22Rv1 (cell line): ENCODE measurements at regions not wholly inside any gene's neighbourhood (a gene's known extent, or its start where the extent isn't known, plus 50 kb on each side); places are given as distances from the start of the nearest gene placed in this dataset.

Source experiments
- ZFX ChIP-seq: fragments of 450-650 bp; IDR thresholded peaks from 2 replicates; pipeline ENCODE4 v1.6.1; 2017; ENCODE audit warnings: antibody characterized with exemption, borderline replicate concordance
- TF ChIP-seq, protein P1 (sequence below): fragments of 450-650 bp; IDR thresholded peaks from 2 replicates; pipeline ENCODE4 v1.5.1; 2017; ENCODE audit warnings: mild to moderate bottlenecking

DNA sequence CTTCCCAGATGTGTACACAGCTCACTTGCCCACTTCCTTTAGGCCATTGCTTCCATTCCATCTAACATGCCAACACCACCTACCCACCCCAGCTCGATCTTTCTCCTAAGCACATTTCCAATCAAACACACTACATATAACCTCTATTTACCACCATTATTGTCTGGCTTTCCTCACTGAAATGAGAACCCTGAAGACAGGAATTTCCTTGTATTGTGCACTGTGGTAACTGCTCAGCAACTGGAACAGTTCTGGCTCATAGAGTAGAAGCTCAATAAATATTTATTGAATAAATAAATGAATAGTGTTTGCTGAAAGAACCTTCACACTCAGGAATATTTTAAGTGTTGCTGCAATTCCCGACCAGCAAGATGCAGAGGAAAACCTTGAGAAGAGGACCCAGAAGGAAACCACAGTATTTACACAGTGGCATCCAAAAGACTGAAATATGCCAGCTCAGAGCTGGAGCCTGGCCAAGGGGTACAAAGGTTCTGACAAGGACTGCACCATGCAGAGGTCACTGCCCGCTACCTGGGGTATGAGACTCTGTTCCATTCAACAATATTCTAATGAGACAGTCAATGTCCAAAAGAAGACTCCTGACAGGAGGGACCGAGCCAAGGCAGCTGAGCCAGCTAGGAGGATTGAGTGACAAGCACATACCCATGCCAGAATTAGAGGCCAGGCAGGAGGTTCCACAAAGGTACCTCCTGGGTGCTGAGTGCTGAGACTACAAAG lies 168.8 kb downstream of the NUP210 start:
- TF ChIP-seq, protein P1, sequence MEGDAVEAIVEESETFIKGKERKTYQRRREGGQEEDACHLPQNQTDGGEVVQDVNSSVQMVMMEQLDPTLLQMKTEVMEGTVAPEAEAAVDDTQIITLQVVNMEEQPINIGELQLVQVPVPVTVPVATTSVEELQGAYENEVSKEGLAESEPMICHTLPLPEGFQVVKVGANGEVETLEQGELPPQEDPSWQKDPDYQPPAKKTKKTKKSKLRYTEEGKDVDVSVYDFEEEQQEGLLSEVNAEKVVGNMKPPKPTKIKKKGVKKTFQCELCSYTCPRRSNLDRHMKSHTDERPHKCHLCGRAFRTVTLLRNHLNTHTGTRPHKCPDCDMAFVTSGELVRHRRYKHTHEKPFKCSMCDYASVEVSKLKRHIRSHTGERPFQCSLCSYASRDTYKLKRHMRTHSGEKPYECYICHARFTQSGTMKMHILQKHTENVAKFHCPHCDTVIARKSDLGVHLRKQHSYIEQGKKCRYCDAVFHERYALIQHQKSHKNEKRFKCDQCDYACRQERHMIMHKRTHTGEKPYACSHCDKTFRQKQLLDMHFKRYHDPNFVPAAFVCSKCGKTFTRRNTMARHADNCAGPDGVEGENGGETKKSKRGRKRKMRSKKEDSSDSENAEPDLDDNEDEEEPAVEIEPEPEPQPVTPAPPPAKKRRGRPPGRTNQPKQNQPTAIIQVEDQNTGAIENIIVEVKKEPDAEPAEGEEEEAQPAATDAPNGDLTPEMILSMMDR: no peak
- TF ChIP-seq ZFX: no peak
